Mesothelial cell of epicardium (in vitro differentiated cells): ENCODE measurements at regions not wholly inside any gene's neighbourhood (a gene's known extent, or its start where the extent isn't known, plus 50 kb on each side); places are given as distances from the start of the nearest gene placed in this dataset.

Experiments used
- DNase-seq, 2 experiments: peaks; one replicate each; pipeline ENCODE4 v3.0.0; 2021; ENCODE audit warnings: low spot score in 2 of 2; ENCODE audit not compliant: unreplicated experiment in 2 of 2
- H3K27ac Mint-ChIP-seq: 2 replicates; pipeline ENCODE4 v1.8.0; 2021; ENCODE audit warnings: mixed read lengths
- H3K27me3 Mint-ChIP-seq: 2 replicates; pipeline ENCODE4 v1.8.0; 2021; ENCODE audit warnings: low read depth, mixed read lengths
- H3K36me3 Mint-ChIP-seq: 2 replicates; pipeline ENCODE4 v1.8.0; 2021; ENCODE audit warnings: mixed read lengths
- H3K4me1 Mint-ChIP-seq: 2 replicates; pipeline ENCODE4 v1.8.0; 2021; ENCODE audit warnings: mixed read lengths
- H3K4me3 Mint-ChIP-seq: 2 replicates; pipeline ENCODE4 v1.8.0; 2021; ENCODE audit warnings: mild to moderate bottlenecking, moderate library complexity, mixed read lengths
- H3K9me3 Mint-ChIP-seq: 2 replicates; pipeline ENCODE4 v1.8.0; 2021; ENCODE audit warnings: mixed read lengths
- CTCF ChIP-seq: fragments of 200-600 bp; sonication (generic); IDR thresholded peaks from one replicate; pipeline ENCODE4 v1.5.0; 2021; ENCODE audit warnings: antibody characterized with exemption; ENCODE audit not compliant: unreplicated experiment

- no peak overlapping the region for H3K4me3 Mint-ChIP-seq
- no peaks in the 10 kb centered on the region for H3K9me3 Mint-ChIP-seq
- no peak for DNase-seq
- no peak for TF ChIP-seq CTCF
- H3K4me1 Mint-ChIP-seq = peaks cover 14% of the 10 kb centered on the region
- H3K27ac Mint-ChIP-seq = no peak overlapping the region
- H3K27me3 Mint-ChIP-seq = no peaks in the 10 kb centered on the region
- H3K36me3 Mint-ChIP-seq = no peaks in the 10 kb centered on the region
Measured at GRCh38 chr18:30004965-30005364, 1037.6 kb downstream of the DSC3 start.

GRCh38 chr18:29982218-29982617 is 1060.3 kb downstream of the DSC3 start:
- no peaks in the 10 kb centered on the region for H3K36me3 Mint-ChIP-seq
- H3K27ac Mint-ChIP-seq = no peak overlapping the region

GRCh38 chr18:29979881-29980280 is 1062.7 kb downstream of the DSC3 start:
- H3K4me3 Mint-ChIP-seq = no peak overlapping the region
- no peaks in the 10 kb centered on the region for H3K9me3 Mint-ChIP-seq
- no peak overlapping the region for H3K27ac Mint-ChIP-seq
- H3K4me1 Mint-ChIP-seq = no peaks in the 10 kb centered on the region
- no peaks in the 10 kb centered on the region for H3K36me3 Mint-ChIP-seq
- DNase-seq = no peak
- no peak for TF ChIP-seq CTCF
- H3K27me3 Mint-ChIP-seq = no peaks in the 10 kb centered on the region

More at GRCh38 chr18:29982218-29982617, 1060.3 kb downstream of the DSC3 start:
- H3K27me3 Mint-ChIP-seq = no peaks in the 10 kb centered on the region
- no peaks in the 10 kb centered on the region for H3K4me1 Mint-ChIP-seq
- H3K4me3 Mint-ChIP-seq = no peak overlapping the region
- no peak for DNase-seq
- TF ChIP-seq CTCF = no peak
- H3K9me3 Mint-ChIP-seq = peaks cover 6% of the 10 kb centered on the region

GRCh38 chr18:29969876-29970275 is 1072.7 kb downstream of the DSC3 start:
- Mint-ChIP-seq H3K4me1 (no peaks in the 10 kb centered on the region), H3K9me3 (no peaks in the 10 kb centered on the region), H3K36me3 (no peaks in the 10 kb centered on the region), H3K4me3 (no peak overlapping the region), H3K27ac (no peak overlapping the region), H3K27me3 (no peaks in the 10 kb centered on the region)
- DNase-seq = no peak
- no peak for TF ChIP-seq CTCF

- no peaks in the 10 kb centered on the region for H3K36me3 Mint-ChIP-seq
- H3K27ac Mint-ChIP-seq = no peak overlapping the region
- no peaks in the 10 kb centered on the region for H3K9me3 Mint-ChIP-seq
- no peak overlapping the region for H3K4me3 Mint-ChIP-seq
- DNase-seq = no peak
- TF ChIP-seq CTCF = no peak
- H3K27me3 Mint-ChIP-seq = no peaks in the 10 kb centered on the region
- H3K4me1 Mint-ChIP-seq = no peaks in the 10 kb centered on the region
Measured at GRCh38 chr18:29962579-29962978, 1080.0 kb downstream of the DSC3 start.

GRCh38 chr18:29960539-29960938 is 1082.0 kb downstream of the DSC3 start:
- no peak overlapping the region for H3K27ac Mint-ChIP-seq
- H3K27me3 Mint-ChIP-seq = no peaks in the 10 kb centered on the region
- no peak for TF ChIP-seq CTCF
- no peaks in the 10 kb centered on the region for H3K36me3 Mint-ChIP-seq
- H3K4me1 Mint-ChIP-seq = no peaks in the 10 kb centered on the region
- no peaks in the 10 kb centered on the region for H3K9me3 Mint-ChIP-seq
- DNase-seq = no peak
- H3K4me3 Mint-ChIP-seq = no peak overlapping the region
